Peyer's patch (tissue), 4 donors: ENCODE measurements at regions not wholly inside any gene's neighbourhood (a gene's known extent, or its start where the extent isn't known, plus 50 kb on each side); places are given as distances from the start of the nearest gene placed in this dataset.
"Not testable (repeated sequence)": the region's sequence is repeated elsewhere in the genome, so short reads cannot be mapped to it uniquely, and the experiment has no call there.

Experiments
- DNase-seq, 3 donors: peaks; one replicate each; pipeline ENCODE4 v3.0.0-alpha.2; 2017 to 2019
- H3K27ac ChIP-seq, 4 donors: fragments of 200-600 bp; sonication (generic); one replicate each; pipeline ENCODE4 v1.5.1; 2016 to 2019
- H3K27me3 ChIP-seq, 2 donors: fragments of 200-600 bp; sonication (generic); one replicate each; pipeline ENCODE4 v1.5.1; 2019
- H3K36me3 ChIP-seq, 3 donors: fragments of 200-600 bp; sonication (generic); one replicate each; pipeline ENCODE4 v1.5.1; 2016 to 2019
- H3K4me1 ChIP-seq, 4 donors: fragments of 200-600 bp; sonication (generic); one replicate each; pipeline ENCODE4 v1.5.1; 2016 to 2019
- H3K4me3 ChIP-seq, 4 donors: fragments of 200-600 bp; sonication (generic); 1 replicate in 3 of 4; 2 replicates in 1 of 4; pipeline ENCODE4 v1.5.1; 2016 to 2019; ENCODE audit warnings: mild to moderate bottlenecking in 1 of 4
- H3K9me3 ChIP-seq, 4 donors: fragments of 200-600 bp; sonication (generic); one replicate each; pipeline ENCODE4 v1.5.1; 2016 to 2019; ENCODE audit warnings: mild to moderate bottlenecking in 1 of 4
- CTCF ChIP-seq, 6 experiments: fragments of 450-650 bp in 4 of 6; fragments of 200-600 bp in 2 of 6; sonication (generic) in 1 of 6; IDR thresholded peaks; one replicate each; pipeline ENCODE4 v1.5.1; 2017 to 2019; ENCODE audit warnings: antibody characterized with exemption in 6 of 6, mild to moderate bottlenecking in 3 of 6, moderate library complexity in 1 of 6
- POLR2A ChIP-seq, 2 donors: fragments of 450-650 bp; IDR thresholded peaks; one replicate each; pipeline ENCODE4 v1.5.1; 2017; ENCODE audit warnings: antibody characterized with exemption in 2 of 2, mild to moderate bottlenecking in 2 of 2, moderate library complexity in 2 of 2

DNA sequence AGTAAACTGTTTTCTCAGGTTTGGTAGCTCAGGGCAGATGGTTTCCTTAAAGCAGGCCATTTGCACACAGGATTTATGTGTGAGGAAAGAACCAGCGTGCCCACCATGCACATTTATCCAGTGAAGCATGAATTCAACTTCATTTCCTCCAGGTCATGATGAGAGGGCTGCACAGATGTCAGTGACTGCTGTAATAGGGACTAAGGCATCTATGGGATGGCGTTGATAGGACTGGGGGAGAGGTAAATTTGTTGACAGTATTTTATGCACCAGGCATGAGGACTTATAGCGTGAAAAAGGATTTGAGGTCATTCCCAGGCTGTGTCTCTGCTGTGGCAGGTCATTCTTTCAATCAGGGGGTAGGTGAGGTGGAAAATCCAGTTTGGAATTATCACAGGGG, 302.9 kb downstream of the XPNPEP1 start:
- peaks cover 0 to 3% (median 0%) of the 10 kb centered on the region in 4 donors for H3K4me1 ChIP-seq

DNA sequence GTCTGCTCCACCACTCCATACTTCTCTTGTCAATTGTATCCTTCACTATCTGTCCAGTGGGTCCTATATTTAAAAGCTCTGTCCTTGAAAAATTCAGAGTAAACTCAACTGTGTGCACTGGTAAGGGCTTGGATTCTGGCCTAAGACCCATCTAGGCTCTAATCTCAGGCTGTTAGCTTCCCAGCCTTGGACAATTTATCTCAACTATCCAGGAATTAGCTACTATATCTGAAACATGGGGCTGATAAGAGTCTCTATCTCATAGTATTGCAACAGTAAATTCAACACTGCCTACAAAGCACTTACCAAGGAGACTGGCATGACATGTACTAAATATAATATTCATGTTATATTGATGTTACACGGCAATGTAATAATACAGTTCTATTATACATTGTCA, 303.4 kb downstream of the XPNPEP1 start:
- TF ChIP-seq CTCF (IDR thresholded peaks at IDR 0.05): no peak
- no peak for TF ChIP-seq POLR2A (IDR thresholded peaks at IDR 0.05)
- no peak for DNase-seq
- H3K36me3 ChIP-seq: no peaks in the 10 kb centered on the region

More for the DNA sequence above, 302.9 kb downstream of the XPNPEP1 start:
- no peak for DNase-seq
- Histone ChIP-seq H3K9me3 (no peaks in the 10 kb centered on the region), H3K4me3 (no peak overlapping the region), H3K27me3 (no peaks in the 10 kb centered on the region), H3K36me3 (no peaks in the 10 kb centered on the region), H3K27ac (no peak overlapping the region)
- TF ChIP-seq CTCF (IDR thresholded peaks at IDR 0.05): no peak
- no peak for TF ChIP-seq POLR2A (IDR thresholded peaks at IDR 0.05)

DNA sequence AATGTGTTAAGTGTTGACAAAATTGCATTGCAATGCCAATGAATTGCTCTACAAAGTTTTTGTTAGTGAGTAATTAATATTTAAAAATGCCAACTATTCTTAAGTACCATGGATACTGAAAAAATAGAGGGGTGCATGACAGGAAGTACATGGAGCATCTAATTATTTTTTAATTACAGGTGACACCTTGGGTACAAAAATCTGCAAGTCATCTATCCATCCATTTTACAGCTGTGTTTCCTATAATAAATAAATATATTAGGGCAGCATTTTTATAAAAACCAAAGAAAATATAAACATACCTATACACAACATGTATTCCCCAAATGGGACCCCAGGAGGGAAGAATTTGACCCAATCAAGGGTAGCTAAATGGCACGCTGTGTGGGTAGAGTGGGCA, 304.6 kb downstream of the XPNPEP1 start:
- Histone ChIP-seq H3K9me3 (no peaks in the 10 kb centered on the region), H3K27me3 (no peaks in the 10 kb centered on the region), H3K4me3 (no peak overlapping the region), H3K4me1 (peaks cover 0 to 3% (median 0%) of the 10 kb centered on the region in 4 donors), H3K36me3 (no peaks in the 10 kb centered on the region), H3K27ac (no peak overlapping the region)
- DNase-seq: no peak
- TF ChIP-seq CTCF (IDR thresholded peaks at IDR 0.05) (no peak), POLR2A (IDR thresholded peaks at IDR 0.05) (no peak)

More for the DNA sequence above, 303.4 kb downstream of the XPNPEP1 start:
- Histone ChIP-seq H3K27me3 (no peaks in the 10 kb centered on the region), H3K4me3 (no peak overlapping the region), H3K27ac (peak overlapping the region in 1 of 4 donors; percentile 40), H3K9me3 (no peaks in the 10 kb centered on the region), H3K4me1 (peaks cover 0 to 3% (median 0%) of the 10 kb centered on the region in 4 donors)

DNA sequence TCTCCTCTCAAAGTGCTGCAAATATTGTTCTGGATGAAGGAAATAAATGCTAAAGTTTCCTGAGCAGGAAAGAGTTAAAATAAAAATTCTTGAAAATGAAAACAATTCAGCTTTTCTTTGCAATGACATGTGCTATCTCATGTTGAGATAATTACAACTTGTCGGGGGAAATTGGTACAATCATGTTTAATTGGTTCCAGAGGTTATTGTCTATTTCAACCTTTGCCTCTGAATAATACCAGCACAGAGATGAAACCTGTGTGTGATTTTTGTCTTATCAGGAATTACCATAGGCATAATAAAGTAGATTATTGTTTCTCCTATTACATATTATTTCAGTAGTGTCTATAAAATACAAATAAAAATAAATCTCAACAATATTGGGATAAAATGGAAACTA, 305.0 kb downstream of the XPNPEP1 start:
- peaks cover 0 to 3% (median 0%) of the 10 kb centered on the region in 4 donors for H3K4me1 ChIP-seq
- no peaks in the 10 kb centered on the region for H3K36me3 ChIP-seq
- TF ChIP-seq CTCF (IDR thresholded peaks at IDR 0.05): no peak
- no peak for TF ChIP-seq POLR2A (IDR thresholded peaks at IDR 0.05)
- no peak for DNase-seq
- no peaks in the 10 kb centered on the region for H3K9me3 ChIP-seq
- H3K4me3 ChIP-seq: no peak overlapping the region
- no peak overlapping the region for H3K27ac ChIP-seq
- no peaks in the 10 kb centered on the region for H3K27me3 ChIP-seq

- DNase-seq: no peak
- Histone ChIP-seq H3K4me3 (no peak overlapping the region), H3K4me1 (peaks cover 0 to 3% (median 0%) of the 10 kb centered on the region in 4 donors), H3K36me3 (no peaks in the 10 kb centered on the region), H3K27ac (no peak overlapping the region), H3K27me3 (no peaks in the 10 kb centered on the region), H3K9me3 (no peaks in the 10 kb centered on the region)
- TF ChIP-seq POLR2A (IDR thresholded peaks at IDR 0.05) (no peak), CTCF (IDR thresholded peaks at IDR 0.05) (no peak)
These were observed 306.8 kb downstream of the XPNPEP1 start for GRCh38 chr10:109616359-109616980.

DNA sequence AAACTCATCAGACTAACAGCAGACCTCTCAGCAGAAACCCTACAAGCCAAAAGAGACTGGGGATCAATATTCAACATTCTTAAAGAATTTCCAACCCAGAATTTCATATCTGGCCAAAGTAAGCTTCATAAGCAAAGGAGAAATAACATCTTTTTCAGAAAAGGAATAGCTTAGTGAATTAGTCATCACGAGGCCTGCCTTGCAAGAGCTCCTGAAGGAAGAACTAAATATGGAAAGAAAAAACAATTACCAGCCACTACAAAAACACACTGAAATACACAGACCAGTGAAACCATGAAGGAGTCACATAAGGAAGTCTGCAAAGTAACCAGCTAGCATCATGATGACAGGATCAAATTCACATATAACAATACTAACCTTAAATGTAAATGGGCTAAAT, 328.0 kb downstream of the XPNPEP1 start:
- H3K4me3 ChIP-seq, H3K4me1 ChIP-seq, H3K9me3 ChIP-seq, H3K36me3 ChIP-seq, H3K27me3 ChIP-seq, DNase-seq, H3K27ac ChIP-seq: not testable (repeated sequence)
